K562 (cell line): ENCODE measurements at regions not wholly inside any gene's neighbourhood (a gene's known extent, or its start where the extent isn't known, plus 50 kb on each side); places are given as distances from the start of the nearest gene placed in this dataset.
A peak's percentile ranks its signal among the peaks of the same experiment; 100 is the strongest.

ENCODE experiments used
- ATAC-seq: fragments of 200-7000 bp; cut with Tn5 transposase; 3 replicates; pipeline ENCODE4 v1.9.1; 2020; ENCODE audit warnings: moderate library complexity
- BruUV-seq: library from RNA; stranded (reverse); fragments of 400-500 nt; replicated peaks from 2 replicates; lab custom pipeline; 2021; lab: Mats Ljungman, UMichigan
- CTCF ChIA-PET: fragments of 300-600 bp; formaldehyde crosslinking; extraction: SDS; loops from one replicate; lab custom pipeline; 2021; ENCODE audit warnings: low intra/inter-chr PET ratio; lab: Yijun Ruan, JAX
- POLR2A ChIA-PET: fragments of 300-600, 350-650 bp; sonication (Branson Sonifier 250); formaldehyde crosslinking; extraction: SDS; loops from one replicate; lab custom pipeline; 2021; ENCODE audit warnings: antibody characterized with exemption, inconsistent platforms; lab: Yijun Ruan, JAX
- DNase-seq, 4 experiments: peaks; one replicate each; pipeline versions ENCODE4 v3.0.0 to v3.0.0-alpha.2; 2011 to 2018; ENCODE audit warnings: low spot score in 3 of 4, mixed read lengths in 3 of 4; ENCODE audit errors: extremely low read depth in 1 of 4
- FAIRE-seq: peaks from 2 replicates; lab custom pipeline; 2011; peaks lifted over from hg19 to GRCh38; lab: Jason Lieb, UNC
- H2AFZ ChIP-seq: 2 replicates; pipeline ENCODE4 v1.6.0; 2011; ENCODE audit warnings: low read depth, low read length, control low read depth, inconsistent platforms
- H3K27ac ChIP-seq: fragments of 200-600 bp; 3 replicates; pipeline ENCODE4 v1.8.0; 2011; ENCODE audit warnings: low read depth, mild to moderate bottlenecking, control low read depth, inconsistent platforms, low read length, moderate library complexity, mixed read lengths; ENCODE audit errors: extremely low read depth
- H3K27me3 ChIP-seq, 2 experiments: fragments of 300-600 bp in 1 of 2; 2 replicates in 1 of 2; 3 replicates in 1 of 2; pipeline versions ENCODE4 v1.6.0 to v1.8.0; 2011; ENCODE audit warnings: inconsistent platforms in 2 of 2, low read length in 2 of 2, mild to moderate bottlenecking in 1 of 2, mixed read lengths in 1 of 2, moderate library complexity in 1 of 2; ENCODE audit not compliant: control insufficient read depth in 2 of 2, insufficient read depth in 2 of 2
- H3K36me3 ChIP-seq: fragments of 300-600 bp; 3 replicates; pipeline ENCODE4 v1.8.0; 2011; ENCODE audit warnings: mild to moderate bottlenecking, low read length, inconsistent platforms; ENCODE audit not compliant: control insufficient read depth, insufficient read depth
- H3K4me1 ChIP-seq, 2 experiments: fragments of 200-600 bp in 1 of 2; replicated peaks in 1 of 2; 2 replicates in 1 of 2; 3 replicates in 1 of 2; pipeline versions ENCODE4 v1.5.1 to v1.8.0; 2011; ENCODE audit warnings: inconsistent platforms in 2 of 2, low read length in 2 of 2, mild to moderate bottlenecking in 1 of 2, mixed read lengths in 1 of 2, moderate library complexity in 1 of 2; ENCODE audit not compliant: control insufficient read depth in 2 of 2, insufficient read depth in 2 of 2
- H3K4me2 ChIP-seq: 2 replicates; pipeline ENCODE4 v1.6.1; 2011; ENCODE audit warnings: low read length, control low read depth, inconsistent platforms, mixed read lengths; ENCODE audit not compliant: insufficient read depth
- H3K4me3 ChIP-seq: fragments of 200-600 bp; sonication (generic), shearing (Covaris generic); 2 replicates; pipeline ENCODE4 v1.5.1; 2016; ENCODE audit warnings: control low read depth, inconsistent platforms
- H3K79me2 ChIP-seq: fragments of 200-600 bp; 3 replicates; pipeline ENCODE4 v1.8.0; 2011; ENCODE audit warnings: low read length, inconsistent platforms; ENCODE audit not compliant: control insufficient read depth, insufficient read depth
- H3K9ac ChIP-seq, 2 experiments: 2 replicates each; pipeline versions ENCODE4 v1.6.0 to v1.6.1; 2011; ENCODE audit warnings: low read depth in 2 of 2, low read length in 2 of 2, control low read depth in 1 of 2, inconsistent platforms in 1 of 2, mild to moderate bottlenecking in 1 of 2, mixed read lengths in 1 of 2; ENCODE audit not compliant: insufficient read depth in 1 of 2
- H3K9me1 ChIP-seq: one replicate; pipeline ENCODE4 v1.6.0; 2011; ENCODE audit warnings: inconsistent platforms, mild to moderate bottlenecking, low read length, moderate library complexity; ENCODE audit not compliant: control insufficient read depth, insufficient read depth
- H3K9me3 ChIP-seq: replicated peaks from 2 replicates; pipeline ENCODE4 v1.5.1; 2011; ENCODE audit warnings: low read depth, low read length, inconsistent platforms; ENCODE audit not compliant: control insufficient read depth, insufficient read depth
- H4K20me1 ChIP-seq: replicated peaks from 2 replicates; pipeline ENCODE4 v1.6.1; 2011; ENCODE audit warnings: low read length, inconsistent platforms, mixed read lengths; ENCODE audit not compliant: control insufficient read depth, insufficient read depth
- CBX3 ChIP-seq, 2 experiments: IDR thresholded peaks; 1 replicate in 1 of 2; 2 replicates in 1 of 2; pipeline ENCODE4 v1.6.1; 2012; ENCODE audit warnings: inconsistent platforms in 2 of 2, low read length in 2 of 2, borderline replicate concordance in 1 of 2, control low read depth in 1 of 2
- E2F3 ChIP-seq: fragments of 250-450 bp; sonication (Bioruptor Pico); IDR thresholded peaks from 2 replicates; pipeline ENCODE4 v1.4.0; 2020; ENCODE audit warnings: mild to moderate bottlenecking
- RHOXF2B ChIP-seq: fragments of 250-450 bp; sonication (Bioruptor Pico); conservative IDR thresholded peaks from 2 replicates; pipeline ENCODE4 v1.5.1; 2021
- ZNF316 ChIP-seq: fragments of 450-650 bp; IDR thresholded peaks from 2 replicates; pipeline ENCODE4 v1.6.1; 2016
- WGBS: fragments of 100-300 bp; shearing (Covaris generic); methylation state at CpG from one replicate; pipeline ENCODE4 v1.1.6; 2016; ENCODE audit warnings: low coverage, mixed read lengths; ENCODE audit not compliant: insufficient coverage; ENCODE audit errors: missing lambda C conversion rate; 5-methylcytosine and 5-hydroxymethylcytosine counted together
- in situ Hi-C: fragments of 300-500 bp; cut with MboI; formaldehyde crosslinking; loops from 4 replicates; pipeline ENCODE4 v1.15.0; 2018; ENCODE audit warnings: inconsistent platforms, mixed read lengths
- intact Hi-C: fragments of 100-400 bp; cut with micrococcal nuclease; formaldehyde crosslinking; loops from 2 replicates; pipeline ENCODE4 v1.14.2; 2022
- TF ChIP-seq, protein P1 (sequence below): fragments of 450-650 bp; IDR thresholded peaks from 2 replicates; pipeline ENCODE4 v1.6.1; 2016; ENCODE audit warnings: antibody characterized with exemption
- TF ChIP-seq, protein P2 (sequence below): fragments of 450-650 bp; IDR thresholded peaks from 2 replicates; pipeline ENCODE4 v1.6.1; 2018; ENCODE audit warnings: mild to moderate bottlenecking, low read depth; ENCODE audit not compliant: partially characterized antibody
- TF ChIP-seq, protein P3 (sequence below), 3 experiments: fragments of 200-800 bp in 1 of 3; fragments of 250-450 bp in 1 of 3; fragments of 450-650 bp in 1 of 3; sonication (Bioruptor Pico) in 1 of 3; sonication (Bioruptor generic) in 1 of 3; formaldehyde crosslinking in 1 of 3; IDR thresholded peaks; 2 replicates each; pipeline versions ENCODE4 v1.6.1 to v1.8.0; 2016 to 2022; ENCODE audit warnings: mild to moderate bottlenecking in 2 of 3, missing genetic modification characterization in 2 of 3, missing compliant biosample characterization in 1 of 3, moderate library complexity in 1 of 3
- TF ChIP-seq, protein P4 (sequence below): fragments of 250-450 bp; sonication (Bioruptor Pico); IDR thresholded peaks from 2 replicates; pipeline ENCODE4 v1.4.0; 2020

DNA sequence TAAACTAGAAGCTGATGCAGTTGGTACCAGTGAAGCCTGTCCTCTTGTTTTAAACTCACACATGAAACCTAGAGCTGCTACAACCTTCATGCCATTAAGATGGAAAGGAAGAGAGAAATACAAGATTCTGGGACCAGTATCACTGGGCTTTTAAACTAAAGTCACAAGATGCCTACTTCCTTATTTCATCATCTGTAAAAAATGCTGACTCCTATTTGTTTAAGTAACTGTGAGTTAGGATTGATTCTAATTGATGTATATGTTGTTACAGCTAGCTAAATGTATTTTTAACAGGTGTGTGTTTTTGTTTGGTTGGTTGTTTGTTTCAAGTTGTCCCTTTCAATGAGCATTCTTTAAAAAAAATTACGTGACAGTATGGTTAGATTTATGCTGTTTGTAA lies 833.3 kb upstream of the PRMT6 start:
- H3K4me1 ChIP-seq = no peaks in the 10 kb centered on the region
- H3K79me2 ChIP-seq = no peaks in the 10 kb centered on the region
- H3K27me3 ChIP-seq = no peaks in the 10 kb centered on the region
- H3K9ac ChIP-seq = no peak overlapping the region
- WGBS = 0% methylated on average over 1 of the region's 1 CpG
- H3K9me3 ChIP-seq = no peaks in the 10 kb centered on the region
- H4K20me1 ChIP-seq = no peaks in the 10 kb centered on the region
- ATAC-seq = no peak
- no peak overlapping the region for H3K4me2 ChIP-seq
- no peak for FAIRE-seq
- POLR2A ChIA-PET = no interaction called here
- in situ Hi-C loops = no loop called here
- no peaks in the 10 kb centered on the region for H3K36me3 ChIP-seq
- intact Hi-C loops = no loop called here
- H2AFZ ChIP-seq = no peak overlapping the region
- CTCF ChIA-PET = no interaction called here
- no peaks in the 10 kb centered on the region for H3K9me1 ChIP-seq
- no peak for TF ChIP-seq RHOXF2B (CRISPR knock-in tag)
- peak; percentile 26; the same call in 1 of the 2 replicates for TF ChIP-seq ZNF316
- TF ChIP-seq, protein P1, sequence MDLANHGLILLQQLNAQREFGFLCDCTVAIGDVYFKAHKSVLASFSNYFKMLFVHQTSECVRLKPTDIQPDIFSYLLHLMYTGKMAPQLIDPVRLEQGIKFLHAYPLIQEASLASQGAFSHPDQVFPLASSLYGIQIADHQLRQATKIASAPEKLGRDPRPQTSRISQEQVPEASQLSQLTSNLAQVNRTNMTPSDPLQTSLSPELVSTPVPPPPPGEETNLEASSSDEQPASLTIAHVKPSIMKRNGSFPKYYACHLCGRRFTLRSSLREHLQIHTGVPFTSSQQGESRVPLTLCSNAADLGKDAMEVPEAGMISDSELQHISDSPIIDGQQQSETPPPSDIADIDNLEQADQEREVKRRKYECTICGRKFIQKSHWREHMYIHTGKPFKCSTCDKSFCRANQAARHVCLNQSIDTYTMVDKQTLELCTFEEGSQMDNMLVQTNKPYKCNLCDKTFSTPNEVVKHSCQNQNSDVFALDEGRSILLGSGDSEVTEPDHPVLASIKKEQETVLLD = no peak
- no peak overlapping the region for H3K4me3 ChIP-seq
- no peak overlapping the region for H3K27ac ChIP-seq
- DNase-seq = no peak
- BruUV-seq = no TSS peak

DNA sequence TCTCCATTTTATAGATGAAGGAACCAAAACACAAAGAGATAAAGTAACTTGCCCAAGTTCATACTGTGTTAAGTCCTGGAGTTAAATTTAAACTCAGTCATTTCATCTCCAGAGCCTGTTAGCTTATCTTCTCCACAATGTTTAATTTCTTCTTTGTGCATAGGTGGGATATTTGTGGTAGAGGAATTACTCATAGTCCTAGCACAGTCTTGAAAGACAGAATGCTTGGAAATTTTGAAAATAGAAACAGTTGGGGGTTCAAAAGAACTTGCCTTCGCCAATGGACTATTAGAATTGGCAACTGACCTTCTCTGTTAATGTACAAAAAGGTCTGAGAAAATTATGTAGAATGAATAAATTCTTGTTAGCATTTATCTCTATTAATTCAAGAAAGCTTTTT lies 832.0 kb upstream of the PRMT6 start:
- Histone ChIP-seq H3K9ac (no peak overlapping the region), H3K9me1 (no peaks in the 10 kb centered on the region), H2AFZ (no peak overlapping the region), H3K4me1 (no peaks in the 10 kb centered on the region), H3K27me3 (no peaks in the 10 kb centered on the region), H3K4me3 (no peak overlapping the region), H3K79me2 (no peaks in the 10 kb centered on the region), H3K27ac (no peak overlapping the region), H3K36me3 (no peaks in the 10 kb centered on the region), H3K4me2 (no peak overlapping the region), H4K20me1 (no peaks in the 10 kb centered on the region), H3K9me3 (no peaks in the 10 kb centered on the region)
- BruUV-seq = no TSS peak
- intact Hi-C loops (no loop called here), in situ Hi-C loops (no loop called here)
- WGBS = 0% methylated on average over 1 of the region's 1 CpG
- FAIRE-seq (no peak), DNase-seq (no peak), ATAC-seq (no peak)
- POLR2A ChIA-PET = no interaction called here
- CTCF ChIA-PET = no interaction called here
- TF ChIP-seq CBX3 (IDR thresholded peaks at IDR 0.05; ENCODE audit: borderline replicate concordance in 1 of 2, low read length in 2 of 2) (no peak), E2F3 (no peak)
- TF ChIP-seq, protein P2, sequence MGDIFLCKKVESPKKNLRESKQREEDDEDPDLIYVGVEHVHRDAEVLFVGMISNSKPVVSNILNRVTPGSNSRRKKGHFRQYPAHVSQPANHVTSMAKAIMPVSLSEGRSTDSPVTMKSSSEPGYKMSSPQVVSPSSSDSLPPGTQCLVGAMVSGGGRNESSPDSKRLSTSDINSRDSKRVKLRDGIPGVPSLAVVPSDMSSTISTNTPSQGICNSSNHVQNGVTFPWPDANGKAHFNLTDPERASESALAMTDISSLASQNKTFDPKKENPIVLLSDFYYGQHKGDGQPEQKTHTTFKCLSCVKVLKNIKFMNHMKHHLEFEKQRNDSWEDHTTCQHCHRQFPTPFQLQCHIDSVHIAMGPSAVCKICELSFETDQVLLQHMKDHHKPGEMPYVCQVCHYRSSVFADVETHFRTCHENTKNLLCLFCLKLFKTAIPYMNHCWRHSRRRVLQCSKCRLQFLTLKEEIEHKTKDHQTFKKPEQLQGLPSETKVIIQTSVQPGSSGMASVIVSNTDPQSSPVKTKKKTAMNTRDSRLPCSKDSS = no peak
- TF ChIP-seq, protein P3, sequence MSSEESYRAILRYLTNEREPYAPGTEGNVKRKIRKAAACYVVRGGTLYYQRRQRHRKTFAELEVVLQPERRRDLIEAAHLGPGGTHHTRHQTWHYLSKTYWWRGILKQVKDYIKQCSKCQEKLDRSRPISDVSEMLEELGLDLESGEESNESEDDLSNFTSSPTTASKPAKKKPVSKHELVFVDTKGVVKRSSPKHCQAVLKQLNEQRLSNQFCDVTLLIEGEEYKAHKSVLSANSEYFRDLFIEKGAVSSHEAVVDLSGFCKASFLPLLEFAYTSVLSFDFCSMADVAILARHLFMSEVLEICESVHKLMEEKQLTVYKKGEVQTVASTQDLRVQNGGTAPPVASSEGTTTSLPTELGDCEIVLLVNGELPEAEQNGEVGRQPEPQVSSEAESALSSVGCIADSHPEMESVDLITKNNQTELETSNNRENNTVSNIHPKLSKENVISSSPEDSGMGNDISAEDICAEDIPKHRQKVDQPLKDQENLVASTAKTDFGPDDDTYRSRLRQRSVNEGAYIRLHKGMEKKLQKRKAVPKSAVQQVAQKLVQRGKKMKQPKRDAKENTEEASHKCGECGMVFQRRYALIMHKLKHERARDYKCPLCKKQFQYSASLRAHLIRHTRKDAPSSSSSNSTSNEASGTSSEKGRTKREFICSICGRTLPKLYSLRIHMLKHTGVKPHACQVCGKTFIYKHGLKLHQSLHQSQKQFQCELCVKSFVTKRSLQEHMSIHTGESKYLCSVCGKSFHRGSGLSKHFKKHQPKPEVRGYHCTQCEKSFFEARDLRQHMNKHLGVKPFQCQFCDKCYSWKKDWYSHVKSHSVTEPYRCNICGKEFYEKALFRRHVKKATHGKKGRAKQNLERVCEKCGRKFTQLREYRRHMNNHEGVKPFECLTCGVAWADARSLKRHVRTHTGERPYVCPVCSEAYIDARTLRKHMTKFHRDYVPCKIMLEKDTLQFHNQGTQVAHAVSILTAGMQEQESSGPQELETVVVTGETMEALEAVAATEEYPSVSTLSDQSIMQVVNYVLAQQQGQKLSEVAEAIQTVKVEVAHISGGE (CRISPR knock-in tag; IDR thresholded peaks at IDR 0.05) = no peak
- TF ChIP-seq, protein P4, sequence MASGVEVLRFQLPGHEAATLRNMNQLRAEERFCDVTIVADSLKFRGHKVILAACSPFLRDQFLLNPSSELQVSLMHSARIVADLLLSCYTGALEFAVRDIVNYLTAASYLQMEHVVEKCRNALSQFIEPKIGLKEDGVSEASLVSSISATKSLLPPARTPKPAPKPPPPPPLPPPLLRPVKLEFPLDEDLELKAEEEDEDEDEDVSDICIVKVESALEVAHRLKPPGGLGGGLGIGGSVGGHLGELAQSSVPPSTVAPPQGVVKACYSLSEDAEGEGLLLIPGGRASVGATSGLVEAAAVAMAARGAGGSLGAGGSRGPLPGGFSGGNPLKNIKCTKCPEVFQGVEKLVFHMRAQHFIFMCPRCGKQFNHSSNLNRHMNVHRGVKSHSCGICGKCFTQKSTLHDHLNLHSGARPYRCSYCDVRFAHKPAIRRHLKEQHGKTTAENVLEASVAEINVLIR = no peak
